ENCODE measurements at regions not wholly inside any gene's neighbourhood (a gene's known extent, or its start where the extent isn't known, plus 50 kb on each side); places are given as distances from the start of the nearest gene placed in this dataset.

DNA sequence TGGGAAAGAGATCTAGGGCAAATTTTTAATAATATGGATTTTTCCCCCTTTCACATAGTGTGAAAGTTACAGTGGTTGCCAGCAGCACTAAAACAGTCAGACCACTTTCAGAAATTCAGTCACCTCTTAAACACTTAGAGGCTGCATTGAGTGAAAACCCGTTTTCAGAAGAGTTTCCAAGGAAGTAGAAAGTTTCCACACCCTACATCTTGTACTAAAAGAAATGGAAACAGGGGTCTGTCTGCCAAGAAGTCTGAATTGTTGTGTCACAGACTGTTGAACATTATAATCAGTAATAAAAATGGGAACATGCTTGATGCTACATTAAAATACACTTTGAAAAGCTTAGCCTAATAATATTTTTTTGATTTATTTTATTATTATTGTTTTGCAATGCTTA, 278.9 kb upstream of the KCNJ16 start:
- Histone ChIP-seq H3K27ac (no peak overlapping the region), H3K36me3 (ENCODE audit: insufficient read depth in 1 of 2, low read depth in 1 of 2) (no peaks in the 10 kb centered on the region), H3K4me1 (no peaks in the 10 kb centered on the region), H3K4me3 (no peak overlapping the region), H3K9me3 (no peaks in the 10 kb centered on the region), H3K27me3 (ENCODE audit: insufficient read depth in 3 of 3, low read length in 2 of 3) (no peaks in the 10 kb centered on the region)
- intact Hi-C loops (cut with DNase I) = no loop called here
- DNase-seq (no peak), ATAC-seq (no peak)
- 35 to 51% (median 38%) methylated on average over 1 of the region's 1 CpG for WGBS, 3 donors
- TF ChIP-seq, protein P1, sequence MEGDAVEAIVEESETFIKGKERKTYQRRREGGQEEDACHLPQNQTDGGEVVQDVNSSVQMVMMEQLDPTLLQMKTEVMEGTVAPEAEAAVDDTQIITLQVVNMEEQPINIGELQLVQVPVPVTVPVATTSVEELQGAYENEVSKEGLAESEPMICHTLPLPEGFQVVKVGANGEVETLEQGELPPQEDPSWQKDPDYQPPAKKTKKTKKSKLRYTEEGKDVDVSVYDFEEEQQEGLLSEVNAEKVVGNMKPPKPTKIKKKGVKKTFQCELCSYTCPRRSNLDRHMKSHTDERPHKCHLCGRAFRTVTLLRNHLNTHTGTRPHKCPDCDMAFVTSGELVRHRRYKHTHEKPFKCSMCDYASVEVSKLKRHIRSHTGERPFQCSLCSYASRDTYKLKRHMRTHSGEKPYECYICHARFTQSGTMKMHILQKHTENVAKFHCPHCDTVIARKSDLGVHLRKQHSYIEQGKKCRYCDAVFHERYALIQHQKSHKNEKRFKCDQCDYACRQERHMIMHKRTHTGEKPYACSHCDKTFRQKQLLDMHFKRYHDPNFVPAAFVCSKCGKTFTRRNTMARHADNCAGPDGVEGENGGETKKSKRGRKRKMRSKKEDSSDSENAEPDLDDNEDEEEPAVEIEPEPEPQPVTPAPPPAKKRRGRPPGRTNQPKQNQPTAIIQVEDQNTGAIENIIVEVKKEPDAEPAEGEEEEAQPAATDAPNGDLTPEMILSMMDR (IDR thresholded peaks at IDR 0.05) = no peak

DNA sequence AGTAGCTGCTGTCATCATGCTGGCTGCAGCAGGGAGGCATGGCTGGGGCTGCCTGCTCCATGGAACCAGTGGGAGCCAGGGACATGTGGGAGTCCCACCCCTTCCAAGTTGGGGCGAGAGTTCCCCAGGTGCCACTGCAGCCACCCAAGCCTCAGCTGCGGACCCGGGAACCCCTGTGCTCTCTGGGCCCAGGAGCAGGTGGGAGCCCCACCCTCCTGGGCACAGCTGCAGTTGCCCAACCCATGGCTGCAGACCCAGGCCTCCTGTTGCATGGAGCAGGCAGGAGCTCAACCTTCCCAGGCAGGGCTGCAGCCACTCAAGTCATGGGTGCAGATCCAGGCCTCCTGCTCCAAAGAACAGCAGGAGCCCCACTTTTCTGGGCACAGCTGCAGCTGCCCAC, 274.2 kb upstream of the KCNJ16 start:
- WGBS, 3 donors = 89 to 100% (median 90%) methylated on average over 3 of the region's 3 CpGs

DNA sequence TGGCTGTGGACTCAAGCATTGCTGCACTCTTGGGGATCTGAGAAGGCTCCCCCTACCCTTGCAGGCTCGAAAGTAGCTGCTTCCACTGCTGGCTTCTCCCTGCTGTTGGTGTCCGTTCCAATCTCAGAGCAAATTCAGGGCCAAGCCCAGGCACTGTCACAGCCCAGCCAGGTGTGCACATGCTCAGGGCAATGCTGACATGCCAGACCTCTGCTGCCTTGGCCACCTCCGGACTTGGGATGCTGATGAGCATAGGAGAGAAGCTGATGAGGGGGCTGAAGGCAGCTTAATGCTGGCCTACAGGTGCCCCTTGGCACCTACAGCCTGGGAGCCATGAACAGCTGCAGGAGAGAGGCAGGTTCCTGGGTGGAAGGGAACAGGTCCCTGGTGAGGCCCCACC, 273.7 kb upstream of the KCNJ16 start:
- no peaks in the 10 kb centered on the region for H3K9me3 ChIP-seq
- no peak for ATAC-seq
- no peak overlapping the region for H3K27ac ChIP-seq
- no peak overlapping the region for H3K4me3 ChIP-seq
- 93 to 94% (median 94%) methylated on average over 3 of the region's 3 CpGs for WGBS, 3 donors
- no peaks in the 10 kb centered on the region for H3K36me3 ChIP-seq (ENCODE audit: insufficient read depth in 1 of 2, low read depth in 1 of 2)
- intact Hi-C loops (cut with DNase I) = no loop called here
- no peaks in the 10 kb centered on the region for H3K4me1 ChIP-seq
- TF ChIP-seq, protein P1 (IDR thresholded peaks at IDR 0.05) = no peak
- no peak for DNase-seq
- H3K27me3 ChIP-seq (ENCODE audit: insufficient read depth in 3 of 3, low read length in 2 of 3) = no peaks in the 10 kb centered on the region

More for the DNA sequence above, 274.2 kb upstream of the KCNJ16 start:
- Histone ChIP-seq H3K9me3 (no peaks in the 10 kb centered on the region), H3K36me3 (ENCODE audit: insufficient read depth in 1 of 2, low read depth in 1 of 2) (no peaks in the 10 kb centered on the region), H3K27me3 (ENCODE audit: insufficient read depth in 3 of 3, low read length in 2 of 3) (no peaks in the 10 kb centered on the region), H3K4me1 (no peaks in the 10 kb centered on the region), H3K27ac (no peak overlapping the region), H3K4me3 (no peak overlapping the region)
- TF ChIP-seq, protein P1 (IDR thresholded peaks at IDR 0.05) = no peak
- DNase-seq = no peak
- intact Hi-C loops (cut with DNase I) = no loop called here
- peak in 1 of 4 donors; percentile 25 for ATAC-seq

DNA sequence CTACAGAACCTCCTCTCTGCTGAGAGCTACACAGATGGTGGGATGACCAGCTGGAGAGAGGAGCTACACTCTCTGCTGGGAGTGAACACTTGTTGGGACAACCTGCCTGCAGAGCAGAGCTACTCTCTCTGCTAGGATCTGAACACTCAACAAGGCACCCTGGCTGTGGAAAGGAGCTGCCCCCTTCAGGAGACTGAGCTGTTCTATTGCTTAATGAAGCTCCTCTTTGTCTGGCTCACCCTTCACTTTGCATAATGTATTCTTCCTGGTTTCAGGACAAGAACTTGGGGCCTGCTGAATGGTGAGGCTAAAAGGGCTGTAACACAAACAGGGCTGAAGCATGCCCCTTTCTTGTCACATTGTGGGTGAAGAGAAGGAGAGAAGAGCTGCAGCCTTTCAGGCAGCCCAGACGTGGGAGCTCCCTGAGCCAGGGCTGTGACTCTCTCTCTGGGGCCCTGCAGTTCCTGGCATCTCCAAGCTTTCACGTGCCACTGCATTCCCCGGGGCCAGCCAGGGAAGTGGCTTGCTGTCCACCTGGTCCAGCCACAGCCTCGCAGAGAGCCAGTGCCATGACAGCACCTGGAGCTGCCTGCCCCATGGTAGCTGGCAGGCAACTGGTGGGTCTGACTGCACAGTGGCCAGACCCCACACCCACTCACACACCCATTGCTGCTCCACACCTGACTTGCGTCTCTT, 272.8 kb upstream of the KCNJ16 start:
- DNase-seq = no peak
- TF ChIP-seq, protein P1 (IDR thresholded peaks at IDR 0.05) = no peak

DNA sequence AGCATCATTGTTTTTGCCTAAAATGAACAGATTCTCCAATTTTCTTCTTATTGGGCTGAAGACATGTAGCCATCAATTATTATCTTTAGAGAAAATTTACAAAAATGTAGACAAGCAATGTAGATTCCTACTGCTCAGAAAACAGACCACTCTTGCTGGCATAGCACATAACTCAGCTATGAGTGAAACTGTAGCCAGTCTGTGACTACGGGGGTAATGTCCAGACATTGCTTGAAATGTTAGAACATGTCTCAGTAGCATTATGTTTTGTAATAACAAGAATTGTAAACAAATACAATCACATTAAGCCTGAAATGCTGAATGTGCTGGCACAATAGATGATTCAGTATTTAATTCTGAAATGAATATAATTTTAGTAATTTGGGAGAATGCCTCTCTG, 265.7 kb upstream of the KCNJ16 start:
- H3K9me3 ChIP-seq = no peaks in the 10 kb centered on the region
- WGBS, 3 donors = 48 to 68% (median 49%) methylated on average over 1 of the region's 1 CpG
- no peaks in the 10 kb centered on the region for H3K36me3 ChIP-seq (ENCODE audit: insufficient read depth in 1 of 2, low read depth in 1 of 2)
- no peaks in the 10 kb centered on the region for H3K27me3 ChIP-seq (ENCODE audit: insufficient read depth in 3 of 3, low read length in 2 of 3)
- H3K27ac ChIP-seq = no peak overlapping the region
- no peak for ATAC-seq
- TF ChIP-seq, protein P1 (IDR thresholded peaks at IDR 0.05) = no peak
- H3K4me1 ChIP-seq = no peaks in the 10 kb centered on the region
- no peak for DNase-seq
- intact Hi-C loops (cut with DNase I) = no loop called here
- H3K4me3 ChIP-seq = no peak overlapping the region

More for the DNA sequence above, 272.8 kb upstream of the KCNJ16 start:
- no peak overlapping the region for H3K27ac ChIP-seq
- intact Hi-C loops (cut with DNase I) = no loop called here
- peak in 1 of 4 donors; percentile 35 for ATAC-seq
- 51 to 70% (median 63%) methylated on average over 5 of the region's 5 CpGs for WGBS, 3 donors
- H3K9me3 ChIP-seq = no peaks in the 10 kb centered on the region
- no peaks in the 10 kb centered on the region for H3K27me3 ChIP-seq (ENCODE audit: insufficient read depth in 3 of 3, low read length in 2 of 3)
- no peak overlapping the region for H3K4me3 ChIP-seq
- H3K4me1 ChIP-seq = no peaks in the 10 kb centered on the region
- no peaks in the 10 kb centered on the region for H3K36me3 ChIP-seq (ENCODE audit: insufficient read depth in 1 of 2, low read depth in 1 of 2)

All from psoas muscle (tissue), 7 donors.